WERI-Rb-1 (cell line): ENCODE measurements at regions not wholly inside any gene's neighbourhood (a gene's known extent, or its start where the extent isn't known, plus 50 kb on each side); places are given as distances from the start of the nearest gene placed in this dataset.

Experiments used
- DNase-seq: peaks from one replicate; pipeline ENCODE4 v3.0.0-alpha.2; 2020
- H3K27ac ChIP-seq: fragments of 250-450 bp; sonication (Bioruptor Pico); 2 replicates; pipeline ENCODE4 v1.5.1; 2020; ENCODE audit warnings: mild to moderate bottlenecking, moderate library complexity
- H3K27me3 ChIP-seq: fragments of 250-450 bp; sonication (Bioruptor Pico); 2 replicates; pipeline ENCODE4 v1.5.1; 2021; ENCODE audit warnings: mild to moderate bottlenecking, low read depth, moderate library complexity; ENCODE audit not compliant: insufficient read depth, severe bottlenecking
- H3K36me3 ChIP-seq: fragments of 250-450 bp; sonication (Bioruptor Pico); 2 replicates; pipeline ENCODE4 v1.5.1; 2020; ENCODE audit warnings: mild to moderate bottlenecking, moderate library complexity
- H3K4me3 ChIP-seq: 2 replicates; pipeline ENCODE4 v1.5.1; 2011; ENCODE audit warnings: low read depth, mild to moderate bottlenecking, control low read depth, low read length
- H3K9me3 ChIP-seq: fragments of 250-450 bp; sonication (Bioruptor Pico); 2 replicates; pipeline ENCODE4 v1.5.1; 2021; ENCODE audit warnings: mild to moderate bottlenecking, moderate library complexity; ENCODE audit not compliant: severe bottlenecking
- TF ChIP-seq, protein P1 (sequence below): IDR thresholded peaks from 2 replicates; pipeline ENCODE4 v1.5.1; 2011; ENCODE audit warnings: low read depth, mild to moderate bottlenecking, control low read depth, inconsistent platforms, low read length

DNA sequence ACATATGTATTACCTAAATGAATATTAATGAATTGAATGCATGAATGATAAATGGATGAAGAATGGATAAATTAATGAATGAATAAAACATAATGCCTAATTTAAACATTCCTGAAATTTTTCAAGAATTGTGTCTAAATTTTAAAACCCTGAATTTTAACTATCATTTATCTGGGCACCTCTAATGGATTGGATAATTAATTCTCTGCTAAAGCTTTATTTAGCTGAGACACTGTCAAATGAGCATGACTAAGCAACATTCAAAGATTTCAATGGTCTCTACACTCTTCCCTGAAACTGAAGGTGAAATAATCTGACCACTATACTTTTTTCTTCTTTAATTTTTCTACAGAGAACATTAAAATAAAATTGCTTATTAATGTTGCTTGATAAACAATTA lies 1197.7 kb downstream of the C4orf33 start:
- DNase-seq, result no peak
- Histone ChIP-seq H3K27ac (no peak overlapping the region), H3K36me3 (no peaks in the 10 kb centered on the region), H3K4me3 (no peak overlapping the region), H3K9me3 (no peaks in the 10 kb centered on the region), H3K27me3 (no peaks in the 10 kb centered on the region)
- TF ChIP-seq, protein P1, sequence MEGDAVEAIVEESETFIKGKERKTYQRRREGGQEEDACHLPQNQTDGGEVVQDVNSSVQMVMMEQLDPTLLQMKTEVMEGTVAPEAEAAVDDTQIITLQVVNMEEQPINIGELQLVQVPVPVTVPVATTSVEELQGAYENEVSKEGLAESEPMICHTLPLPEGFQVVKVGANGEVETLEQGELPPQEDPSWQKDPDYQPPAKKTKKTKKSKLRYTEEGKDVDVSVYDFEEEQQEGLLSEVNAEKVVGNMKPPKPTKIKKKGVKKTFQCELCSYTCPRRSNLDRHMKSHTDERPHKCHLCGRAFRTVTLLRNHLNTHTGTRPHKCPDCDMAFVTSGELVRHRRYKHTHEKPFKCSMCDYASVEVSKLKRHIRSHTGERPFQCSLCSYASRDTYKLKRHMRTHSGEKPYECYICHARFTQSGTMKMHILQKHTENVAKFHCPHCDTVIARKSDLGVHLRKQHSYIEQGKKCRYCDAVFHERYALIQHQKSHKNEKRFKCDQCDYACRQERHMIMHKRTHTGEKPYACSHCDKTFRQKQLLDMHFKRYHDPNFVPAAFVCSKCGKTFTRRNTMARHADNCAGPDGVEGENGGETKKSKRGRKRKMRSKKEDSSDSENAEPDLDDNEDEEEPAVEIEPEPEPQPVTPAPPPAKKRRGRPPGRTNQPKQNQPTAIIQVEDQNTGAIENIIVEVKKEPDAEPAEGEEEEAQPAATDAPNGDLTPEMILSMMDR, result no peak

DNA sequence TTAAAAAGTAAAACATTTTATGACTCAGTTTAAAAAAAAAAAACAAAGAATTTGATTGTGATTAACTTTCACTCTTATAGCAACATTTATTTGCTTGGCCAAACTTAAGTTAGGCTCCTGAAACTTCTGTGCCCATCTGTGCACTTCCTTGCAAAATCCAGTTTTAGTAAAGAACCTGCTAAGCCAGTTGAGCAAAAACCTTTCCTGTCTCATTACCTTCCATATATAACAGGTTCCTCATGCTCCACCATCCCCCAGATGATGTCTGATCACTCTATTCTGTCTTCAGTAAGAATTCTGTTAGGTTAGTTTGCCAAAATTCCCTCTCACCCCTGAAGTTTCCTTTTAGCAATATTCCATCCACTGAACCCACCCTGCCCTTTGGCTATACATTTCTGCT lies 1200.5 kb downstream of the C4orf33 start:
- Histone ChIP-seq H3K27ac (no peak overlapping the region), H3K4me3 (no peak overlapping the region), H3K36me3 (no peaks in the 10 kb centered on the region), H3K27me3 (no peaks in the 10 kb centered on the region), H3K9me3 (no peaks in the 10 kb centered on the region)
- TF ChIP-seq, protein P1, result no peak
- DNase-seq, result no peak

DNA sequence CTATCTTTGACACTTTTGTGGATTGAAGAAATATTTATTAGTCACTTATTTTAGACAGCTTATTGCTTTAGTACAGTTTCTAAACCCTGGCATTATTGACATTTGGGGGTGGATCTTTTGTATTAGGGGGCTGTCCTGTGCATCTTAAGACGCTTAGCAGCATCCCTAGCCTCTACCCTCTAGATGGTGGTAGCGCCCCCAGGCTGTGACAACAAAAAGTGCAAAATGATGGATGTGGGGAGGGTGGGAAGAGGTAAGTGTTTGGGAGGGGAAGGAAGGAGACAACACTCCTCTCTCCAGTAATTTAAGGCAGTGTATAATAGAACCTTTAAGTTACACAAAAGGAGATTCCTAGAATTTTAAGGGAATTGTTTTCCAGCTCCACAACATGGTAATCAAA lies 1210.6 kb downstream of the C4orf33 start:
- Histone ChIP-seq H3K27ac (no peak overlapping the region), H3K27me3 (no peaks in the 10 kb centered on the region), H3K4me3 (no peak overlapping the region), H3K36me3 (no peaks in the 10 kb centered on the region), H3K9me3 (no peaks in the 10 kb centered on the region)
- peak; percentile 18 for DNase-seq
- TF ChIP-seq, protein P1, result peak; percentile 31; the same call in 1 of the 2 replicates

DNA sequence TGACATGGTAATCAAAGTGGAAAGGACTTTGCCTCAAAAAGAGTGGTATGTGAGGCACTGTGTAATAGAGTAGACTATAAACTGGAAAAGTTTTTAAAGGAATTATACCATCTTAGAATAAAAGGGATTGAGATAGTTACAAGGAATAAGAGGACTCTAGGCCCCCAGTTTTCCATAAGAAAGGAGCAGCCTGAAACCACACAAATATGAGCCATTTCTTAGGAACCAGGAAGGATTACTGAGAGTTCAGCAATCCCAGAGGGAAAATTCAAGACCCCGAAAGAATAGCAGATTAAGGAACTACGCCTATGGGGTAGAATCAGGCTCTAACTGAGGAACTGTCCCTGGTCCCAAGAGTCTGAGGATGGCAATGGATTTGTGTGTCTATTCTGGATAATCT lies 1213.3 kb downstream of the C4orf33 start:
- Histone ChIP-seq H3K27ac (no peak overlapping the region), H3K4me3 (no peak overlapping the region), H3K27me3 (no peaks in the 10 kb centered on the region), H3K36me3 (no peaks in the 10 kb centered on the region), H3K9me3 (no peaks in the 10 kb centered on the region)
- TF ChIP-seq, protein P1, result no peak
- no peak for DNase-seq

DNA sequence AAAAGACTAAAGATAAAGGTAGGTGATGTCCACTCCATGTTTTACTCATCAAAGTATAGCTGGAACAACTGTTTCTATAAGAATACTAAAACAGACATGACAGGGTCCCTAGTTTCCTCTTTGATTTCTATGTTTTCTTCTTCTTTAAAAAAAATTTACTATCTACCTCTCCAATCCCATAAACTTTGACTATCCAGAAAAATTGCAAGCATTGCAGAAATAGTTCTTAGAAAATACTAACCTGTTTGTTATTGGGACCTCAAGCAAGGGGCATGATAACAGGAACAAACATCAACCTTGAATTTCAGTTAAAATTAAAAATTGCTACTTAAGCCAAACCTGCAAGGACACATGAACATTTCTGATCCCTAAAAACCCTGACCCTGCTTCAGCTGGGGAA lies 1226.5 kb downstream of the C4orf33 start:
- H3K36me3 ChIP-seq, result no peaks in the 10 kb centered on the region
- DNase-seq, result no peak
- H3K27ac ChIP-seq, result no peak overlapping the region
- H3K9me3 ChIP-seq, result no peaks in the 10 kb centered on the region
- TF ChIP-seq, protein P1, result no peak
- no peak overlapping the region for H3K4me3 ChIP-seq
- no peaks in the 10 kb centered on the region for H3K27me3 ChIP-seq

DNA sequence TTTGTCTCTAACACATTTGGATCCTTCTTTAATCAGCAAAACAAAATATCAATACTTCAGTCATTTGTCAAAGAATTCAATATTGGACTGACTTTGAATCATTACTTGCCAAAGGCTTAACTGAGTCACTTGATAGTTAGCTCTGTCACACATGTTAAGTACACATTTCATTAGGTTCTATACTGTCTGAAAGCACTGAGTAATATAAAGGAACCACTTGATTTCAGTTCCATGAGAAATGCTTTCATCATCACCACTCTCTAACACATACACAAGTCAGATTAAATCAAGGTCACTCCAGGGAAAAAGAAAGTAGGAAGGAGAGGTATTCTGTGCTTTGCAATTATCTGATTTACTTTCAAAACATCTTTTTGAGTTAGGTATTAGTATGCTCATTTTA lies 1233.1 kb downstream of the C4orf33 start:
- no peak for DNase-seq
- no peaks in the 10 kb centered on the region for H3K9me3 ChIP-seq
- H3K27ac ChIP-seq, result no peak overlapping the region
- no peak overlapping the region for H3K4me3 ChIP-seq
- H3K36me3 ChIP-seq, result no peaks in the 10 kb centered on the region
- H3K27me3 ChIP-seq, result no peaks in the 10 kb centered on the region
- TF ChIP-seq, protein P1, result no peak
